D341Med (cell line): ENCODE measurements at regions not wholly inside any gene's neighbourhood (a gene's known extent, or its start where the extent isn't known, plus 50 kb on each side); places are given as distances from the start of the nearest gene placed in this dataset.
"Not testable (repeated sequence)": the region's sequence is repeated elsewhere in the genome, so short reads cannot be mapped to it uniquely, and the experiment has no call there.

Experiments
- DNase-seq: peaks from one replicate; pipeline ENCODE4 v3.0.0; 2012; ENCODE audit warnings: low spot score

GRCh38 chr6:100226811-100227210, 232.8 kb upstream of the MCHR2 start:
- no peak for DNase-seq

GRCh38 chr6:100223952-100224351, 229.9 kb upstream of the MCHR2 start:
- not testable (repeated sequence) for DNase-seq

- no peak for DNase-seq
Observed at GRCh38 chr6:100220543-100220942, 226.5 kb upstream of the MCHR2 start.

- DNase-seq, result no peak
Observed at GRCh38 chr6:100217225-100218012, 223.4 kb upstream of the MCHR2 start.

GRCh38 chr6:100216760-100217159, 222.7 kb upstream of the MCHR2 start:
- no peak for DNase-seq

- DNase-seq, result no peak
Observed at GRCh38 chr6:100212131-100212530, 218.1 kb upstream of the MCHR2 start.

GRCh38 chr6:100210137-100211117, 216.4 kb upstream of the MCHR2 start:
- DNase-seq, result peak; percentile 69

GRCh38 chr6:100209323-100210136, 215.5 kb upstream of the MCHR2 start:
- no peak for DNase-seq

- DNase-seq, result no peak
Observed at GRCh38 chr6:100203400-100203799, 209.4 kb upstream of the MCHR2 start.

- DNase-seq, result no peak
Observed at GRCh38 chr6:100202417-100203194, 208.6 kb upstream of the MCHR2 start.

GRCh38 chr6:100196214-100196982, 202.4 kb upstream of the MCHR2 start:
- not testable (repeated sequence) for DNase-seq

GRCh38 chr6:100195244-100195643, 201.2 kb upstream of the MCHR2 start:
- DNase-seq, result not testable (repeated sequence)

- no peak for DNase-seq
Observed at GRCh38 chr6:100194535-100194934, 200.5 kb upstream of the MCHR2 start.

GRCh38 chr6:100188754-100189153, 194.7 kb upstream of the MCHR2 start:
- DNase-seq, result no peak

- DNase-seq, result no peak
Observed at GRCh38 chr6:100186552-100186951, 192.5 kb upstream of the MCHR2 start.

- no peak for DNase-seq
Observed at GRCh38 chr6:100185615-100186014, 191.6 kb upstream of the MCHR2 start.

GRCh38 chr6:100184473-100184872, 190.4 kb upstream of the MCHR2 start:
- no peak for DNase-seq

GRCh38 chr6:100182313-100182712, 188.3 kb upstream of the MCHR2 start:
- DNase-seq, result no peak

GRCh38 chr6:100181309-100181708, 187.3 kb upstream of the MCHR2 start:
- DNase-seq, result no peak

GRCh38 chr6:100179576-100179975, 185.6 kb upstream of the MCHR2 start:
- DNase-seq, result no peak
